Ureter (tissue), 1 donor: ENCODE measurements at regions not wholly inside any gene's neighbourhood (a gene's known extent, or its start where the extent isn't known, plus 50 kb on each side); places are given as distances from the start of the nearest gene placed in this dataset.
"Not testable (repeated sequence)": the region's sequence is repeated elsewhere in the genome, so short reads cannot be mapped to it uniquely, and the experiment has no call there.

ENCODE experiments used
- DNase-seq: peaks from one replicate; pipeline ENCODE4 v3.0.0-alpha.2; 2020; ENCODE audit warnings: low spot score
- donor health status: DM: yes; HTN: yes; CAD: no.

DNA sequence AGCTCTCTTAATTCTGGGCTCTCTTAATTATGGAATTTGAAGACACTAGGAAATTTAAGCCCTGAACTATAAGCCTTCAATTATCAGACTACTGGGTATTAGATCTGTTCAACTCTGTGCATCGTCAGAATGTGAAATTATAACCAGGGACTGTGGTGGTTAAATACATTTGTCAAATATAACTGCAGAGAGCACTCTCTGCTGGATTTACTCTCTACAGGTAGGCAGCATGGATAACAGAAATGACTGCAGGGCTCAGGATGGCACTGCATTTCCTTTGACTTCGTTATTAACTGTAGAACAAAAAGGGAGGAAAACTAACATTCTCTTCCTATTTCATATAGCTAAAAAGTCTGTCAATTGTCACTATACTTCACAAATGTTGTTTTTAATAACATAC lies 310.1 kb upstream of the RASGEF1B start:
- no peak for DNase-seq

DNA sequence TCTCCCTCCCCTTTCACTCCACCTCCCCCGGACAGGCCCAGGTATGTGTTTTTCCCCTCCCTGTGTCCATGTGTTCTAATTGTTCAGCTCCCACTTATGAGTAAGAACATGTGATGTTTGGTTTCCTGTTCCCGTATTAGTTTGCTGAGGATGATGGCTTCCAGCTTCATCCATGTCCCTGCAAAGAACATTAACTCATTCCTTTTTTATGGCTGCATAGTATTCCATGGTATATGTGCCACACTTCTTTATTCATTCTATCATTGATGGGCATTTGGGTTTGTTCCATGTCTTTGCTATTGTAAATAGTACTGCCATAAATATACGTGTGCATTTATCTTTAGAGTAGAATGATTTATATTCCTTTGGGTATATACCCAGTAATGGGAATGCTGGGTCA lies 306.0 kb upstream of the RASGEF1B start:
- DNase-seq = not testable (repeated sequence)

DNA sequence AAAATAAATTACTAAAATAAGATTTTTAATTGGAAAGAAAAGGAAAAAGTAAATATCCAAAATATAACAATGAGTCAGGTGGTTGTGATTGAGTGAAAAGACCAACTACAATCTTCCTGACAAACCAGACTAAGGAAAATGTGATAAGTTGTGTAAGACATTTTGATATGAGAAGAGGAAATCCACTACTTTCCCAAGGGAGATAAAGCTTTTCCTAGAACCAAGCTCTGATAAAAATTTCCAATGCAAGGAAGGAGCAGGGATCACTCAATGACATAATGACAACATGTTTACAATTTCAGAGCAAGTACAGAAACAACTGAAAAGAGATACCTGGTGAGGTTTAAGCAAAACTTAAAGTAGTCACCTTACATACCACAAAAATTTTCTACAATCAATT lies 305.1 kb upstream of the RASGEF1B start:
- no peak for DNase-seq

DNA sequence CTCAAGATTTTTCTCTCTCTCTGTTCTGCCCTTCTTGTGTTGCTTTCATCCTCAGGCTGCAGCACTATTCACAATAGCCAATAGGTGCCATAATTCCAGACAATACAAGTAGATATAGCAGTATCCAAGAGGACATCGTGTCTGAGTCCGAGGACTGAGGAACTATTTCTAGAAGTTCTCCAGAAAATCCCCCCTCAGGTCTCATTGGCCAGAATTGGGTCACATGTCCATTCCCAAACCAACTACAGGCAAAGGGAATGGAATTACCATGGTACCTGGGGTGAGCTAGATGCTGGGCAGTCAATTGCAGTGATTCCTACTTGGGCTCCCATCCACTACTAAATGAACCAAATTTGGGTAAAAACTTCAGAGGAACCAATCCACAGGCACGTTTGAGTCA lies 301.9 kb upstream of the RASGEF1B start:
- no peak for DNase-seq

DNA sequence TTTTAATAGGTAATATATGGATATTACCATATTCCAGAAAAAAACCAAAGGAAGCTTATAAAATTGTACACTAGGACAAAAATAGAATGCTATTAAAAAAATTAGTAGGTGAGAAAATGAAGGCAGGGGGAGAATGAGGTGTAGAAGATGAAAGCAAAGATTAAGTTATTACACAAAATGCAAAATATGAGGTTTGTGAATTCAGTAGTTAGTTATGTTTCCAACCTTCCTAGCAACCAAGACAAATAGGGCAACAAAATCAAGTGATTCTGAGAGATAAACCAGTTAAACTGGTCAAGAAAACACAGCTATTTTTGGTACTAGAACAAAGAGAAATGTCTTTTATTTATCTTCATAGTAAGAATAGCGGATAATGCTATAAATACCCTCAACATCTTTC lies 300.0 kb upstream of the RASGEF1B start:
- no peak for DNase-seq

DNA sequence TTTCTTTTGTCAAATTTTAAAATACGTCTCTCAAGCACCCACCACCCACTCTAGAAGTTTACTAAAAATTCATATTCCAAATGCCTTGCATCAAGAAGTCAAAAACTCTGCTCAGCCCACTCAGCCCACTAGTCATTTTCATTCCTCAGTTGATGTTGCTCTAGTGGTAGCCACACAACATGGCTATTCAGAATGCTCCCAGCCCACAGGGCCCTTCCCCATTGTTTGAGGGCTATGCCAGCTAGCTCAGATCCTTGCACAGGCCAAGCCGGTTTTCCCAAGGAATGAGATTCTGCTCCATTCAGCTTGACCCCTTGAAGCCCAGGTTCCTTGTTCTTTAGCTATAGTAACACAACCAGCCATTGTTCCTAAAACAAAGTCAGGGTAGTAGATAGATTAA lies 297.5 kb upstream of the RASGEF1B start:
- no peak for DNase-seq

DNA sequence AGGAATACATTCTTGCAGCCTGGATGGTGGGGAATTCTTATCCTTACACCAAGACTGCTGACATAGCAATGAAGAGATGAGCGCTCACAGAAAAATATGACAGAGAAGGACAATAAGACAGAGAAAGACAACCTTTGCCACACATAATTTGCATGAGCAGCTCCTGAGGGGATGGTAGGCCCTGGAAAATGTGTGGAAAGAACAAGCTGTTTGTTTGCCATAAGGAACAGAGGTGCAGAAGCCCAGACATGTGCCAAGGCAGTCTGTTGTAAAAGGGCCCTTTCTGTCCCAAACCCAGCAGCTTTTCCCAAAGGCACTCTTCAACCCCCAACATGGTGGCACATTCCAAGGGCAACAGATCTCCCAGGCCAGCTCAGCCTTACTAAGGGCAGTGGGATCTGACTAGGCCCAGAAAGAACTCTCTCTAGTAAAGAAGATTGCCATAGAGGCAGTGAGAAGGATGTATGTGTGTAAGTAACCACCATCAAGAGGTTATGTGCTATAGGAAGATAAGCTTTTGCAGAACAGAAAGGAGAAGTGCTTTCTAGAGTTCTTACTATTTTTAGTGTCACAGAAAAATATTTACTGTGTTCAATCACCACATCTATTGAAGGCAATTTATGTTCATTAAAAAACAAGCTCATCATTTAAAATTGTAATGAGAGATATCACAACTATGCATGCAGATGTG lies 287.0 kb upstream of the RASGEF1B start:
- no peak for DNase-seq

DNA sequence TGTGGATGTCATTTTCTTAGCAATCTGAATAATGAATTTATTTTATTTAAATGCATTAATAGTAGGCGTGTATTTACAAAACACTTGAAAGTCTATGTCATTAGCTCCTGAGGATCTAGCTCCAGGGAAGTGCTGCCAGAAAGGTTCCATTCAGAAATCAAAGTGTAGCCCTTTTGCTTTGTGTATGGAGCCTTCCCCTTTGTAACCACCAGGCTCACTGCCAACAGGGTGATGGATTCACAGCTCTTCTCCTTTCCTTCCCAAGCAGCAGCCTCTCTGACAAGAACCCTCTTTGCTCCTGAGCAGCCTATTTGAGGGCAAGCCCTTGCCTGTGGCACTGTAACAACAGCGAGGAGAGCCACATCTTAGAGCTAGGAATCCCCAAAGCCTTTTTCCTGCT lies 286.0 kb upstream of the RASGEF1B start:
- no peak for DNase-seq

DNA sequence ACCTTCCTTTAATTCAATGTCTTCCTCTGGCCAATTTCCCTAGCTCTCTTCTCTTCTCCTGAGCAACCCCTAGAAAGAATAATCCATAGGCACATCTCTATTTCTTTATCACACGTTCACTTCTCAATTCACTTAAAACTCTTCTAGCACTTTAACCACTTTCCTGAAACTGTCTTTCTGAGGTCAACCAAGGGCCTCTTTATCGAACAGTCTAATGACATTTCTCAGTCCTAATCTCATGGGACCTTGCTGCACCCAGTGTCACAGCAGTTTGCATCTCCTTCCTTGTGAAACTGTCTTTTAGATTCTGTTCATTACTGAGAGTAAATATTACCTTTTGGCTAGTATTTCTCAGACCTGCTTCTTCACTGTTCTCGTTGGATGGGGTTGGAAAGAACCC lies 285.3 kb upstream of the RASGEF1B start:
- DNase-seq = no peak

DNA sequence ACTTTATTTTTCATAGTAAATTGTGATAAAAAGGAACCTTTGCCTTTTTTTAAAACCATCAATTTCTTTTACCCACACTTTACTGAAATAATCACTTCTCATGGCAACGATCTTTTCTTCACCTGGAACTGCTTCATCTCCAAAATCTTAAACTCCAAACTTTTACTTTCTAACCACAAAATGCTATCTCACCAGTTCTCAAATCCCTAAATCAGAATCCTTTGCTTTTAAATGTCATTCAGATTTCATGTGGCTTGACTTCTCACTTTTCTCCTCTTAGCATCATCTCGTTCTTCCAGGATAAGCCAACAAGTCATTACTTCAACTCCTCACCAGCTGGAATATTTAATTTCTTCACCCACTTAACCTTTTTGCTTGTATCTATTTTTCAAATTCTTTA lies 284.3 kb upstream of the RASGEF1B start:
- DNase-seq = no peak

DNA sequence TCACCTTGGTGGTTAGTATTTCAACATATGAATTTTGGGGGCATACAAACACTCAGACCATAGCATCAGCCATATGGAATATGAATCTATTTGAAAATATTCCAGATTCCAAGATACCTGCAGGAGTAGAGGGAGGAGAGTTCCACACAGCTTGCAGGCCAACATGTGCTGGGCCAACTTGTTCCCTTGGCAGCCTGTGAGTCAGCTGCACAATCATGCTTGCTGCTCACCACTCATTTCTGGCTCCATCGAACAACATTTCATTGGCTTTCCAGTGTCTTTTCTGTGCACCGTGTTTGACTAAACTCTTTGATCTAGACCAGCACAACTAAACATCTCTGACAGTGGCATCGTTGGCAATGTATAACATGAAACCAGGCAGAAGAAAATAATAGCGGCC lies 282.5 kb upstream of the RASGEF1B start:
- DNase-seq = no peak

DNA sequence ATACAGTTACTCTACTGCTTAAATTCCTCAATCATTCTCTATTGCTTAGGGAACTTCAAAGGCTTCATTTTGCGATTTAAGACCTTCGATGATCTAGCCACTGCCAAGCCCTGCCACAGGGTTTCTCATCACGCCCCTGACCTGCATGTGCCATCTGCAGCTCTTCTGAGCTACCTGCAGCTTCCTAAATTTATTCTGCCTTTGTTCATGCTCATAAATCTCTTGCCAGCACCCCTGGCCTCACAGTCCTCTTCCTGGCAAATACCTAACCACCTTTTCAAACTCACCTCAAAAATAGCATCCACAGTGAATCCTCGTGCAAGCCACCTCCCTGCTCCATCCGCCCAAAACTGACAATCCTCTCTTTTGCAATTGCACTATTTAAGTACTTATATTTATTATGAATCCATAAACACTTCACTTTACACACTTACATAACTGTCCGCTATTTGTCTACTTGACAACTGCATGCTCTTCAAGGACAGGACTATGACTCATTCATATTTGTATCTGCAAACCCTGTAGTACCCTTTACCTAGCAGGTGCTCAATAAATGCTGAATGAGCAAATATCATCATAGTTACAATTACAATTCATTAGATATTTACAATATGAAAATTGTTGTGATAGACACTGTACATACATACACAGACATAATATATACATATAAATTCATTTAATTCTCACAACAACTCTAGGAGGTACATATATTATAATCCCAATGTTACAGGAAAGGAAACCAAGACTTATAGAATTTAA lies 280.0 kb upstream of the RASGEF1B start:
- no peak for DNase-seq

DNA sequence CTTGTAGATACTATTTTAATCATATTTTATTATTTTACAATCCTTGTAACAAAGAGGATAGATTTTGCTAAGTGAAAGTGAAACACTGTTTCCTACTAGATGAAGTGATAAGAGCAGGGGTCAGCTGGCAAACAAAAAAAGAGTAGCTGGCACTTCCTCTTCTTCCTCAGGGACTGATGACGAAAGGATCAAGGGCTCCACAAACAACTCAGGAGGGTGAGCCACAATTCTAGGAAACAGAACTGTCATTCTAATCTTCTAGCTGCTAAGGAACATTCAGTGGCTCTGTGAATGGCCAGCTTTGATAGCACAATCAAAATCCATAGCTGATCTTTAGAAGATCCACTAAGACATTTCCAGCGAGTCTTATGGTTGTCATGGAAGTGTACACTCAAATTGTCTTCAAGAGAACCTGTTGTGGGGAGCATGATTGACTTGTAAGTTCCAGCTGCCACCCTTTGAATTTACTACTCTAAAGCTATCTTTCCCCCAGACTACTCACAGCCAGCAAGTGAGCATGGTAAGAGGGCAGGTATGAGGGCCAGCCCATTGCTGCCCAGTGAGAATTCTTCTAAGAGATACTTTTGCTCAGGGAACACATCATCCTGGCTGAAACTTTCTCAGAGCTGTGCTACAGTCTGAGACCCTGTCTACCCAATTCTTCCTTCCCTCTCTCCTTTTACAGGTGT lies 275.7 kb upstream of the RASGEF1B start:
- no peak for DNase-seq

DNA sequence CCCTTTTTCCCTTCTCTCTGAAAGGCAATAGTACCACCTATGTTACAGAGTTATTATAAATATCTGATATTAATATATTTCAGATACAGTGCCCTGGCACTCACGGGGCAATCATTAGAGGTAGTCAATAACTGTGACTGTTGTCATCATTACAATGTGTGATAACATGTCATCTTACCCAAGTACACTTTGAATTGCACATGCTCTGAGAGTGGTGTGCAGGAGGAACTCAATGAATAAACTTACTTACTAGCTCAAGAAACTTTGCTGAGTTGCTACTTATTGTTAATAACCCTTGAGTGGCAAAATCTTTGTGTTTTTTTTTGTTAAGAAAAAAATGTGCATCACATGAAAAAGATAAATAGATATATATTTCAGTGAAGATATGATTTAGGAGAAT lies 275.1 kb upstream of the RASGEF1B start:
- no peak for DNase-seq

DNA sequence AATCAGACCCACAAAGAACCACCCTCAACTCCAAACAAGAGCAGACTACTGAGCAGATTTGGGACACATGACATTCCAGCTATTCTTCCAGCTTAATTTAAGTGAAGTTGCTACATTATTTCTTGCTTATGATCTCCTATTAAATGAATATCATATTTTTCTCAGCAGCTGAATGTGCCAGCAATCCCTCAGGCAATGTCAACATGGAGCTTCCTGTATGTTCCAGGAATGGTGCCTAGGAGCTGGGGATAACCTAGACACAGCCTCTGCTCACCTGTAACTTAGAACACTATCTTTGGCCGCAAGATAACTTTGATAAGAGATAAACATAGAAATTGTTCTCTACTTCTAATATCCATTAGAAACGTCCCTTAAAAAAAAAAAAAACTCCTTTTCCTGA lies 274.4 kb upstream of the RASGEF1B start:
- no peak for DNase-seq

DNA sequence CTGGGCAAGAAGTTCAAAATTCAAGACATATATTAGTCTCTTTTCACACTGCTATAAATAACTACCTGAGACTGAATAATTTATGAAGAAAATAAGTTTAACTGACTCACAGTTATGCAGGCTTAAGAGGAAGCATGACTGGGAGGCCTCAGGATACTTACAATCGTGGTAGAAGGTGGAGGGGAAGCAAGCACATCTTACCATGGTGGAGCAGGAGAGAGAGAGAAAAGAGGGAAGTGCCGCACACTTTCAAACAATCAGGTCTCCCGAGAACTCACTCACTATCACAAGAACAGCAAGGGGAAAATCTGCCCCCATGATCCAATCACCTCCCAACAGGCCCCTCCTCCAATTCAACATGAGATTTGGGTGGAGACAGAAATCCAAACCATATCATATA lies 273.3 kb upstream of the RASGEF1B start:
- DNase-seq = no peak

DNA sequence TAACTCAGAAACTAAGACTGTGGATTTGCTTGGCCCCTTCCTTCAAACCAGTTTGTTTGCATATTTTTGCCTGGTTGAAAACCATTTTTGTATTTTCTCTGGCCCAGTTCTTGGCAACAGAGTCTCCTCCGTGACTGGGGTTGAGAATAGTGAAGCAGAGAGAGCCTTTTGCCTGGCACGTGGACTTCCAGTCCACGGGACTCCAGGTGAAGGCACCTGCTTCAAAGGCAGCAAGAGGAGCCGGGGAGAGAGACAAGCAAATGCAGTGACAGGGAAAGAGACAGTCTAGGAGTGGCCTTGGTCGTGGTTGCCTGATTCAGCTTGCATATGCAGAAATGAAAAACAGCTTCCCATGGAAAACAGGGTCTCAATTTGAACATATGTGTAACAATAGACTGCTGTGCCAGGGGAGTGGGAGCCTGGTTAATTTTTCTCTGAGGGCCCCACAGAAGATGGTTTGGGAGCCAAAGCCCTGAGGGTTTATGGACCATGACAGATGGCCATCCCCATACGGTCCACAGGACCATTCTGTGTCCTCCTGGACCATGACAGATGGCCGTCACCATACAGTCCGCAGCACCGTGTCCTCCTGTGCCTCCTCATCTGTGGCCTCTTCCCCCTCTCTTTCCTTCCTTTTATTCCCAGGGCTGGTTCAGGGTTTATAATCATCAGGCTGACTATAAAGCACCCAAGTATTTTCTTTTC lies 272.2 kb upstream of the RASGEF1B start:
- DNase-seq = no peak

DNA sequence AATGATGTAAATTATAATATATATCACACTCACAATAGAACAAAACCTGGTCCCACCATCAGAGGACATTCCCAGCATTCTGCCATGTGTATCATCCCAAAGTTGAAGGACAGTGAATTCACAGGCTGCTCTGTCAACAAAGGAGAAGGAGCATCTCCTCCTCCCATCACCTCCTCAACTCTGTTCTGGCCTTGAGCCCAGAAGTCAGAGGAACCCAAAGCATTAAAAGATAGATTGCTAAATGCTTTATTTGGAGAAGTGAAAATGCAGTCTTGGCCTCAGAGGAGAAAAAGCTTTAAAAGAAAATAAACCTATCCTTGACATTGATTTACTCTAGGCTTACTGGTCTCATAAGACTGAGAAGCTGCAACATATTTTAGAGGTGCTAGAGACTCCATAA lies 268.8 kb upstream of the RASGEF1B start:
- DNase-seq = no peak

DNA sequence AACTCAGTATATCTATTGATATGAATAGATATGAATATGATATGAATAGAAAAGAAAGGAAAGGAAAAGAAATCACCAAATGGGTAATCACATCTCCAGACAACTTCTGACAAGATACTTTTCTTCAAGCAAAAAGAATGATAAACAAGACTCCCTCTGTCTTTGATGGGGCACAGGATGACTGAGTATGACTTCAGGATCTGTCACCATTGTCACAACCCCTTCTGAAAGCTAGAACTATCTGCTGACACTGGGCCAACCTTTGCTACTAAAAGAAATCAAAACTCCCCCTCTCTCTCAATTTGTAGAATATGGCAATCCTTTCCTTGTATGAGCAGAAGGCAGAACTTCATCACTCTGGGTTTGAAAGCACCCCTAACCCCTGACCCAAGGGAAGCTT lies 267.2 kb upstream of the RASGEF1B start:
- no peak for DNase-seq

DNA sequence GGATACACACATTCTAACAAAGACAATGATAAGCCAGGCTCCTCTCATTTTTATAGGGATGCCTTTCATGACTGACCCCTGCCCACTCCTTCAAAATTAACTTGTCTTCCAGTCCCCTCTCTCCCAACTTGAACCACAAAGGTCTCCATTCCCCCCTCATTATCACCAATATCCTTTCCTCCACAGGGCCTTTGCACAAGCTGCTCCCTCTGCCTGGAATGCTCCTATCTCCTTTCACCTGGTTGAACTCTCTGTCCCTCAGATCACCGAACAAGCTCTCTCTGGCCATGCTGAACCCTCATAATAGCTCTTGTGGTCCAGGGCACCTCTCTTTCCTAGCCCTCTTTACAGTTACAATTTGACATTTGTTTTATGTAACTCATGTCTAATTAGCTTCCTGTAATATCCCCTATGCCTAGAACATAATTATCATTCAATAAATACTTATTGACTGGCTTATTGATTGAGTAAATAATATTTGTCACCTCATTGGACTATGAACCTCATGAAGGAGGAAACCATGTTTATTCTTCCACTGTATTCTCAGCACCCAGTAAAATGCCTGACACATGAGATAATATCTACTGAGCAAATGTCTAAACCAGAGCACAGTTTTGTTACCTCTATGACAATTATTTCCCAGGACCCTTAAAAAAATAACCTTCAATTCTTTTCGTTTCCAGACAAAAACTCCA lies 266.3 kb upstream of the RASGEF1B start:
- DNase-seq = no peak

DNA sequence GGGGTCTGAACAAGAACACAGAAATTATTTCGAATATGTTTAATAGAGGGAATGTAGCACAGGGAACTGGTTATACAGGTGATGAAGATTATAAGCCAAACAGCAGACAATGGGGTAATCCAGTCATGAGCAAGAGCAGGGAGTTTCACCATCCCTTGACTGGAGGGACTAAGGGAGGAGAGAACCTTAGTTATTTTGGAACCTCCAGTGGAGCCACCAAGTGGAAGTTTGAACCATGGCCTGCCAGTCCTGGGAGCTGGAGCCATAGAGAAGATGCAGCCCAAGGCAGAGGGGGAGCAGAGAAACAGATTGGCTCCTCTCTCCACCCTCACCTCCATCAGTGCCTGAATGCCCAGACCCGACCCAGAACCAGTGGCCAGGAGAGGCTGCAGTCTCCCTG lies 264.6 kb upstream of the RASGEF1B start:
- no peak for DNase-seq

DNA sequence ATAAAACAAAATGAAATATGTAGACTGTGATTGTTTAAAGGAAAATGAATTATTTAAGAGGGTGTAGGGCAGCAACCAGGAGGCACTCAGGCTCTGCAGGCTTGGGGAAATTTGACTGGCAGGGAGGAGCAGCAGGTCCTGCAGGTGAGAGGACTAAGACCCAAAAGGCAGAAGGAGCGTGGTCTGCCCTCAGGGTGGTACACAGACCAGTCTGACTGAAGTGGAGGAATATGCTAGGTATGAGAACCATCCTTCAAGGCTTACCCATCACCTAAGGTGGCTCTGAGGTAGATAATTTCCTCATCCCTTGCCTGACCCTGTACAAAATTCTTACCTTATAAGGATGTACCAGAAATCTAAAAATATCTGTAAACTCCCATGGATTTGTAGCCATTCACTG lies 261.3 kb upstream of the RASGEF1B start:
- no peak for DNase-seq
